ENCODE measurements at regions not wholly inside any gene's neighbourhood (a gene's known extent, or its start where the extent isn't known, plus 50 kb on each side); places are given as distances from the start of the nearest gene placed in this dataset.

DNA sequence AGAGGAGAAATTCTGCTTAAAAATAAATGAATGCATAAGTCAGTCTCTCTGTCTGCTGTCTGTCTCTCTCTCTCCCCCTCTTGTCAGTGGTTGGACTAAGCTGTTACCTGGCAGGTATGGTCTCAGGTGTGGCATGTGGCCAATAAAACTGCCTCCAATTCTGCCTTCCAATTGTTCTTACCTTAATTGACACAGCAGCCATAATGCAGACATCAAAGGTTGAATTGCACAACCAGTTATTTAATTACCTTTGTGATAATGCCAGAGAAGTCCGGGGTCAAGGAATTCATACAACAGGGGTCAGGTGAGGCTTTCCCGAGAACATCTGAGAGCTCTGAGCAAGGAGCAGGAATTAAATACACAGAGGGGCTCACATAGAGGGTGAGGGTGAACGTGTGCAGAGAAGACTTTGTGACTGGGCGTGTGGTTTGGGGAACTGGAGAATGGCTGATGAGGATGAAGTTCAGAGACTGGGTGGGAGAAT lies 78.8 kb upstream of the CDYL2 start:
- TF ChIP-seq, protein P1, sequence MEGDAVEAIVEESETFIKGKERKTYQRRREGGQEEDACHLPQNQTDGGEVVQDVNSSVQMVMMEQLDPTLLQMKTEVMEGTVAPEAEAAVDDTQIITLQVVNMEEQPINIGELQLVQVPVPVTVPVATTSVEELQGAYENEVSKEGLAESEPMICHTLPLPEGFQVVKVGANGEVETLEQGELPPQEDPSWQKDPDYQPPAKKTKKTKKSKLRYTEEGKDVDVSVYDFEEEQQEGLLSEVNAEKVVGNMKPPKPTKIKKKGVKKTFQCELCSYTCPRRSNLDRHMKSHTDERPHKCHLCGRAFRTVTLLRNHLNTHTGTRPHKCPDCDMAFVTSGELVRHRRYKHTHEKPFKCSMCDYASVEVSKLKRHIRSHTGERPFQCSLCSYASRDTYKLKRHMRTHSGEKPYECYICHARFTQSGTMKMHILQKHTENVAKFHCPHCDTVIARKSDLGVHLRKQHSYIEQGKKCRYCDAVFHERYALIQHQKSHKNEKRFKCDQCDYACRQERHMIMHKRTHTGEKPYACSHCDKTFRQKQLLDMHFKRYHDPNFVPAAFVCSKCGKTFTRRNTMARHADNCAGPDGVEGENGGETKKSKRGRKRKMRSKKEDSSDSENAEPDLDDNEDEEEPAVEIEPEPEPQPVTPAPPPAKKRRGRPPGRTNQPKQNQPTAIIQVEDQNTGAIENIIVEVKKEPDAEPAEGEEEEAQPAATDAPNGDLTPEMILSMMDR (conservative IDR thresholded peaks at IDR 0.05) = no peak
- WGBS (ENCODE audit: extremely low coverage, insufficient read length, low lambda C conversion rate) = no CpG with 5 or more reads among the region's 4 CpGs
- no peaks in the 10 kb centered on the region for H3K27me3 ChIP-seq (ENCODE audit: insufficient read depth, low read length)

More for the DNA sequence above, 78.8 kb upstream of the CDYL2 start:
- no peak overlapping the region for H4K91ac ChIP-seq (ENCODE audit: insufficient read length, low read depth, low read length)
- no peak overlapping the region for H3T11ph ChIP-seq (ENCODE audit: low read length)
- H2BK120ac ChIP-seq (ENCODE audit: low read depth, low read length, poor library complexity, severe bottlenecking) = no peak overlapping the region
- H2BK15ac ChIP-seq (ENCODE audit: low read depth, low read length) = no peak overlapping the region
- H2BK20ac ChIP-seq (ENCODE audit: low read depth, low read length, poor library complexity, severe bottlenecking) = no peak overlapping the region
- no peaks in the 10 kb centered on the region for H3K9me3 ChIP-seq (ENCODE audit: control insufficient read depth, low read depth, low read length)
- no peaks in the 10 kb centered on the region for H3K23me2 ChIP-seq (ENCODE audit: insufficient read length, low read depth, low read length, poor library complexity, severe bottlenecking)
- no peak for DNase-seq
- Mint-ChIP-seq H3K4me3 (no peak overlapping the region), H3K36me3 (ENCODE audit: insufficient read depth in 1 of 3, low read depth in 3 of 3) (no peaks in the 10 kb centered on the region), H3K4me1 (no peaks in the 10 kb centered on the region), H3K27me3 (ENCODE audit: low read depth) (peaks cover 23% of the 10 kb centered on the region), H3K9me3 (no peaks in the 10 kb centered on the region; a peak in 1 of 5 replicates), H3K27ac (no peak overlapping the region)
- no peak overlapping the region for H3K4ac ChIP-seq (ENCODE audit: low read depth, low read length)
- H3K56ac ChIP-seq (ENCODE audit: insufficient read length, low read depth, low read length) = no peak overlapping the region
- no peak overlapping the region for H2AK5ac ChIP-seq (ENCODE audit: insufficient read length, low read length)
- H3K9ac ChIP-seq (ENCODE audit: extremely low read depth, insufficient read length, low read length) = no peak overlapping the region
- H3K27ac ChIP-seq (ENCODE audit: insufficient read length, low read depth, low read length) = no peak overlapping the region
- no peak overlapping the region for H2BK12ac ChIP-seq (ENCODE audit: insufficient read length, low read depth, low read length)
- no peak overlapping the region for H3K18ac ChIP-seq (ENCODE audit: insufficient read length, low read depth, low read length)
- no peak overlapping the region for H4K5ac ChIP-seq (ENCODE audit: insufficient read length, low read depth, low read length)
- H3K14ac ChIP-seq (ENCODE audit: insufficient read depth, low read length) = no peak overlapping the region
- H3K79me1 ChIP-seq (ENCODE audit: insufficient read depth, low read depth, low read length, poor library complexity, severe bottlenecking) = no peaks in the 10 kb centered on the region
- no peaks in the 10 kb centered on the region for H3K79me2 ChIP-seq (ENCODE audit: insufficient read depth, low read length)
- no peak overlapping the region for H4K8ac ChIP-seq (replicated peaks; ENCODE audit: insufficient read length, low read depth, low read length)
- H3K4me2 ChIP-seq (ENCODE audit: insufficient read depth, insufficient read length, low read length) = no peak overlapping the region
- H4K20me1 ChIP-seq (ENCODE audit: control insufficient read depth, insufficient read depth, insufficient read length) = no peaks in the 10 kb centered on the region
- no peak overlapping the region for H2BK5ac ChIP-seq (ENCODE audit: insufficient read length, low read length)
- no peaks in the 10 kb centered on the region for H3K4me1 ChIP-seq (ENCODE audit: insufficient read depth, low read length)
- H3K23ac ChIP-seq (ENCODE audit: insufficient read length, low read depth, low read length) = no peak overlapping the region
- no peak overlapping the region for H2AFZ ChIP-seq (ENCODE audit: low read length)
